ENCODE measurements at regions not wholly inside any gene's neighbourhood (a gene's known extent, or its start where the extent isn't known, plus 50 kb on each side); places are given as distances from the start of the nearest gene placed in this dataset.

- intact Hi-C loops (cut with DNase I): no loop called here
- 85 to 86% methylated on average over 5 of the region's 5 CpGs for WGBS, 2 donors
- no peak for ATAC-seq (ENCODE audit: low FRiP score)
Observed at GRCh38 chr14:58873228-58873953, 235.6 kb downstream of the DACT1 start.

DNA sequence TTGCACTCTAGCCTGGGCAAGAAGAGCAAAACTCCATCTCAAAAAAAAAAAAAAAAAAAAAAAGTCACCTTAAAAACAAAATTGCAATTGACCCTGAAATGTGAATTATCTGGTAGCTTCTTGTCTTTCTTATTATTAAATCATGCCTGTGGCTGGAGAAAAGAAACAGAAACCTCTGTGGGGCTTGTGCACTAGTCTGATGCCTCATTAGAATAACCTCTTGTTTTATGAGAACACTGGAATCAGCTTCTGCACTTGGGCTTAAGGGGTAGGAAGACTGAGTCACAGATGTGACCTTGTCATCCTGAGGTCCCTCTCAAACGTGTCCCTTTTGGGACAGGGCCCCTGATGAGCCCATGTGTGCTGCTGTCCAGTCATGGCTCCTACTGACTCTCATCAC, 237.9 kb downstream of the DACT1 start:
- Histone ChIP-seq H3K4me1 (ENCODE audit: control insufficient read depth in 1 of 2, insufficient read depth in 2 of 2, low read length in 2 of 2) (no peaks in the 10 kb centered on the region), H3K27ac (ENCODE audit: low read depth in 1 of 2, low read length in 2 of 2) (no peak overlapping the region), H3K27me3 (ENCODE audit: control insufficient read depth in 1 of 2, insufficient read depth in 2 of 2, low read length in 1 of 2) (no peaks in the 10 kb centered on the region), H3K36me3 (ENCODE audit: control insufficient read depth in 1 of 2, insufficient read depth in 2 of 2, low read length in 1 of 2) (no peaks in the 10 kb centered on the region), H3K4me3 (ENCODE audit: low read length in 2 of 2) (no peak overlapping the region), H3K9me3 (ENCODE audit: control insufficient read depth, low read length) (no peaks in the 10 kb centered on the region)
- DNase-seq: no peak
- ATAC-seq (ENCODE audit: low FRiP score): no peak
- intact Hi-C loops (cut with DNase I): no loop called here
- WGBS, 2 donors: 46 to 51% methylated on average over 1 of the region's 1 CpG

More at GRCh38 chr14:58873228-58873953, 235.6 kb downstream of the DACT1 start:
- no peaks in the 10 kb centered on the region for H3K27me3 ChIP-seq (ENCODE audit: control insufficient read depth in 1 of 2, insufficient read depth in 2 of 2, low read length in 1 of 2)
- H3K36me3 ChIP-seq (ENCODE audit: control insufficient read depth in 1 of 2, insufficient read depth in 2 of 2, low read length in 1 of 2): no peaks in the 10 kb centered on the region
- H3K9me3 ChIP-seq (ENCODE audit: control insufficient read depth, low read length): no peaks in the 10 kb centered on the region
- no peak for DNase-seq
- H3K4me3 ChIP-seq (ENCODE audit: low read length in 2 of 2): no peak overlapping the region
- no peak overlapping the region for H3K27ac ChIP-seq (ENCODE audit: low read depth in 1 of 2, low read length in 2 of 2)
- no peaks in the 10 kb centered on the region for H3K4me1 ChIP-seq (ENCODE audit: control insufficient read depth in 1 of 2, insufficient read depth in 2 of 2, low read length in 2 of 2)

- no peak overlapping the region for H3K4me3 ChIP-seq (ENCODE audit: low read length in 2 of 2)
- H3K36me3 ChIP-seq (ENCODE audit: control insufficient read depth in 1 of 2, insufficient read depth in 2 of 2, low read length in 1 of 2): no peaks in the 10 kb centered on the region
- ATAC-seq (ENCODE audit: low FRiP score) (no peak), DNase-seq (no peak)
- H3K27ac ChIP-seq (ENCODE audit: low read depth in 1 of 2, low read length in 2 of 2): no peak overlapping the region
- H3K9me3 ChIP-seq (ENCODE audit: control insufficient read depth, low read length): no peaks in the 10 kb centered on the region
- no peaks in the 10 kb centered on the region for H3K4me1 ChIP-seq (ENCODE audit: control insufficient read depth in 1 of 2, insufficient read depth in 2 of 2, low read length in 2 of 2)
- H3K27me3 ChIP-seq (ENCODE audit: control insufficient read depth in 1 of 2, insufficient read depth in 2 of 2, low read length in 1 of 2): no peaks in the 10 kb centered on the region
- intact Hi-C loops (cut with DNase I): no loop called here
Observed at GRCh38 chr14:58876608-58877007, 238.8 kb downstream of the DACT1 start.

- ATAC-seq (ENCODE audit: low FRiP score): no peak
- intact Hi-C loops (cut with DNase I): no loop called here
Observed at GRCh38 chr14:58878439-58879139, 240.8 kb downstream of the DACT1 start.

DNA sequence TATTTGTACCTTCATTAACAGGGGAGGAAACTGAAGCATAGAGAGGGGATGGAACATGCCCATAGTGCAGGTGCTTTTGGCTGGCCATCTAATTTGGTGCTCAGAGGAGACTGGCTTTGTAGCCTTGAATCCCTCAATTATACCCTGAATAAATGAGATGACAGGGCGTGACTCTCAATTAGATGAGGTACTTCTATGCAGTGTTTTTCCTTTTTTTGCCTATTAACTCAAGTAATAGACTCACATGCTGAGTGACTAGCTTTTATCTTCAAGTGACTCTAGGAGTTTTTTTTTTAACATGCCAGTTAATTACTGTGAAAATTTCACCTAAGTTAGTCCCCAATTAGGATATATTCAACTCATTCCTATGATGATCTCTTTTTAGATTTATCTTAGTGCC, 243.7 kb downstream of the DACT1 start:
- Histone ChIP-seq H3K27ac (ENCODE audit: low read depth in 1 of 2, low read length in 2 of 2) (no peak overlapping the region), H3K4me3 (ENCODE audit: low read length in 2 of 2) (no peak overlapping the region), H3K9me3 (ENCODE audit: control insufficient read depth, low read length) (no peaks in the 10 kb centered on the region), H3K27me3 (ENCODE audit: control insufficient read depth in 1 of 2, insufficient read depth in 2 of 2, low read length in 1 of 2) (no peaks in the 10 kb centered on the region), H3K36me3 (ENCODE audit: control insufficient read depth in 1 of 2, insufficient read depth in 2 of 2, low read length in 1 of 2) (no peaks in the 10 kb centered on the region), H3K4me1 (ENCODE audit: control insufficient read depth in 1 of 2, insufficient read depth in 2 of 2, low read length in 2 of 2) (no peaks in the 10 kb centered on the region)
- WGBS, 2 donors: 94 to 100% methylated on average over 1 of the region's 1 CpG
- ATAC-seq (ENCODE audit: low FRiP score): no peak
- no peak for DNase-seq
- intact Hi-C loops (cut with DNase I): no loop called here

More at GRCh38 chr14:58878439-58879139, 240.8 kb downstream of the DACT1 start:
- Histone ChIP-seq H3K4me1 (ENCODE audit: control insufficient read depth in 1 of 2, insufficient read depth in 2 of 2, low read length in 2 of 2) (no peaks in the 10 kb centered on the region), H3K36me3 (ENCODE audit: control insufficient read depth in 1 of 2, insufficient read depth in 2 of 2, low read length in 1 of 2) (no peaks in the 10 kb centered on the region), H3K9me3 (ENCODE audit: control insufficient read depth, low read length) (no peaks in the 10 kb centered on the region), H3K27me3 (ENCODE audit: control insufficient read depth in 1 of 2, insufficient read depth in 2 of 2, low read length in 1 of 2) (no peaks in the 10 kb centered on the region), H3K4me3 (ENCODE audit: low read length in 2 of 2) (no peak overlapping the region), H3K27ac (ENCODE audit: low read depth in 1 of 2, low read length in 2 of 2) (no peak overlapping the region)
- 87 to 90% methylated on average over 2 of the region's 2 CpGs for WGBS, 2 donors
- DNase-seq: no peak

- no peak overlapping the region for H3K27ac ChIP-seq (ENCODE audit: low read depth in 1 of 2, low read length in 2 of 2)
- H3K36me3 ChIP-seq (ENCODE audit: control insufficient read depth in 1 of 2, insufficient read depth in 2 of 2, low read length in 1 of 2): no peaks in the 10 kb centered on the region
- DNase-seq (no peak), ATAC-seq (ENCODE audit: low FRiP score) (no peak)
- no peaks in the 10 kb centered on the region for H3K27me3 ChIP-seq (ENCODE audit: control insufficient read depth in 1 of 2, insufficient read depth in 2 of 2, low read length in 1 of 2)
- H3K9me3 ChIP-seq (ENCODE audit: control insufficient read depth, low read length): no peaks in the 10 kb centered on the region
- H3K4me3 ChIP-seq (ENCODE audit: low read length in 2 of 2): no peak overlapping the region
- 48 to 62% methylated on average over 4 of the region's 4 CpGs for WGBS, 2 donors
- intact Hi-C loops (cut with DNase I): no loop called here
- no peaks in the 10 kb centered on the region for H3K4me1 ChIP-seq (ENCODE audit: control insufficient read depth in 1 of 2, insufficient read depth in 2 of 2, low read length in 2 of 2)
Observed at GRCh38 chr14:58882577-58883018, 244.8 kb downstream of the DACT1 start.

- Histone ChIP-seq H3K27ac (ENCODE audit: low read depth in 1 of 2, low read length in 2 of 2) (no peak overlapping the region), H3K36me3 (ENCODE audit: control insufficient read depth in 1 of 2, insufficient read depth in 2 of 2, low read length in 1 of 2) (no peaks in the 10 kb centered on the region), H3K4me1 (ENCODE audit: control insufficient read depth in 1 of 2, insufficient read depth in 2 of 2, low read length in 2 of 2) (no peaks in the 10 kb centered on the region), H3K27me3 (ENCODE audit: control insufficient read depth in 1 of 2, insufficient read depth in 2 of 2, low read length in 1 of 2) (no peaks in the 10 kb centered on the region), H3K9me3 (ENCODE audit: control insufficient read depth, low read length) (no peaks in the 10 kb centered on the region), H3K4me3 (ENCODE audit: low read length in 2 of 2) (no peak overlapping the region)
- 89 to 94% methylated on average over 2 of the region's 2 CpGs for WGBS, 2 donors
- intact Hi-C loops (cut with DNase I): no loop called here
- no peak for ATAC-seq (ENCODE audit: low FRiP score)
- DNase-seq: no peak
Observed at GRCh38 chr14:58884442-58884841, 246.7 kb downstream of the DACT1 start.

DNA sequence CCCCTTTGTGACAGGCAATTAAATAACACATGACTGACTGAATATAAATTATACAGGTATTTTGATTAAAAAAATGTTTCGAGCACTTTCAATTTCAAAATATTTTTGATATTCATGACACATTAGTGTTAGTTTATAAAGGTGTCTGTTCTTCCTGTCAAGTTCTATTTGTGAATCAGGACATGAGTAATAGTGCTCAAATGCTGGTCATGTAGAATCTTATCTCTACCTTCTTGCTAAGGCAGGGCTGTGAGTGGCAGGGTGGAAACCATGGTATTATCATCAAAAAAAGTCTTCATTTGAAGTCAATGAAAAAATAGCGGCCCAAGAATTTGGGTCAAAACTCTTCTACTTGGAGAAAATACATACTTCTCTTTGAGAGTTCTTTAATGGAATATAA, 250.2 kb downstream of the DACT1 start:
- H3K36me3 ChIP-seq (ENCODE audit: control insufficient read depth in 1 of 2, insufficient read depth in 2 of 2, low read length in 1 of 2): no peaks in the 10 kb centered on the region
- ATAC-seq (ENCODE audit: low FRiP score) (no peak), DNase-seq (no peak)
- H3K4me1 ChIP-seq (ENCODE audit: control insufficient read depth in 1 of 2, insufficient read depth in 2 of 2, low read length in 2 of 2): no peaks in the 10 kb centered on the region
- H3K9me3 ChIP-seq (ENCODE audit: control insufficient read depth, low read length): no peaks in the 10 kb centered on the region
- intact Hi-C loops (cut with DNase I): no loop called here
- no peaks in the 10 kb centered on the region for H3K27me3 ChIP-seq (ENCODE audit: control insufficient read depth in 1 of 2, insufficient read depth in 2 of 2, low read length in 1 of 2)
- 84 to 92% methylated on average over 2 of the region's 2 CpGs for WGBS, 2 donors
- no peak overlapping the region for H3K27ac ChIP-seq (ENCODE audit: low read depth in 1 of 2, low read length in 2 of 2)
- no peak overlapping the region for H3K4me3 ChIP-seq (ENCODE audit: low read length in 2 of 2)
